ENCODE measurements at regions not wholly inside any gene's neighbourhood (a gene's known extent, or its start where the extent isn't known, plus 50 kb on each side); places are given as distances from the start of the nearest gene placed in this dataset.

DNA sequence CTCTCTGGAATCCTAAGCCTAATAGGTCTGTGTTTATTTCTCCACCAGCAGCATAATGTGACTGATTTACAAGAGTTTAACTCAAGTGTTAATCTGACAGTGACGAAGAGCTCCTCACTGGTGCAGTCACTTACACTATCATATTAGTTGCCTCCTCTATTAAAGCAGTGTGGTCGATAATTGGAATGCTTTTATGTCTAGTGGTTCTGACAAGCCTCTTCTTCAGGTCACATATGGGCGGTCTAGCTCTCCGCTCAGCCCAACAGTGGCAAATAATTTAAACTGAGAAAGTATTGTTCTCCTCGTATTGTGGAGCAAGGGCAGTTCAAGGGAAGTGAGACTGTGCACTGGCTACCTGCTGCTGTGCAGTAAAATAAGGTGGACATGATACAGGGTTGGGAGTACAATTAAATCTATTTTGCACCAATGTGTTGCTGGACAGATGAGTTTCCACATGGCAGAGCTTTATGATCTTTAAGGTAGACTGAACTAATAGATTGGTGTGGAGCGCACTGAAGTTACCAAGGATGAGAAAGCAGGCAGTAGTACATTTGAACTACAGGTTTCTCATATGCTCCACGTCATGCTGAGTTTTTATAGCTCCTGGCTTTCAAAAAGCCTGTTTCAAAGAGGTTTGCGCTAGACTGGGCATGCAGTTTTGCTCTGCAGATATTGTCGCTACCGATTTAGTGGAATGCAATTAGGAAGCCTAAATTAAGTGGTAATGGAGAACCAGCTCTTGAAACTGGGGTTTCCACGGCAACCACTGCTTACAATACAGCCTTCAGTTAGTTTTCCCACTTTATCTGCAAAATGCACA is 151.7 kb upstream of the POU3F3 start:
- DNase-seq (ENCODE audit: low spot score): no peak

GRCh38 chr2:104703669-104704068 is 150.2 kb upstream of the POU3F3 start:
- DNase-seq (ENCODE audit: low spot score): no peak

GRCh38 chr2:104704496-104705245 is 149.2 kb upstream of the POU3F3 start:
- DNase-seq (ENCODE audit: low spot score): no peak

GRCh38 chr2:104707056-104707455 is 146.9 kb upstream of the POU3F3 start:
- no peak for DNase-seq (ENCODE audit: low spot score)

- no peak for DNase-seq (ENCODE audit: low spot score)
Observed at GRCh38 chr2:104708967-104709366, 144.9 kb upstream of the POU3F3 start.

GRCh38 chr2:104716061-104716460 is 137.9 kb upstream of the POU3F3 start:
- DNase-seq (ENCODE audit: low spot score): no peak

DNA sequence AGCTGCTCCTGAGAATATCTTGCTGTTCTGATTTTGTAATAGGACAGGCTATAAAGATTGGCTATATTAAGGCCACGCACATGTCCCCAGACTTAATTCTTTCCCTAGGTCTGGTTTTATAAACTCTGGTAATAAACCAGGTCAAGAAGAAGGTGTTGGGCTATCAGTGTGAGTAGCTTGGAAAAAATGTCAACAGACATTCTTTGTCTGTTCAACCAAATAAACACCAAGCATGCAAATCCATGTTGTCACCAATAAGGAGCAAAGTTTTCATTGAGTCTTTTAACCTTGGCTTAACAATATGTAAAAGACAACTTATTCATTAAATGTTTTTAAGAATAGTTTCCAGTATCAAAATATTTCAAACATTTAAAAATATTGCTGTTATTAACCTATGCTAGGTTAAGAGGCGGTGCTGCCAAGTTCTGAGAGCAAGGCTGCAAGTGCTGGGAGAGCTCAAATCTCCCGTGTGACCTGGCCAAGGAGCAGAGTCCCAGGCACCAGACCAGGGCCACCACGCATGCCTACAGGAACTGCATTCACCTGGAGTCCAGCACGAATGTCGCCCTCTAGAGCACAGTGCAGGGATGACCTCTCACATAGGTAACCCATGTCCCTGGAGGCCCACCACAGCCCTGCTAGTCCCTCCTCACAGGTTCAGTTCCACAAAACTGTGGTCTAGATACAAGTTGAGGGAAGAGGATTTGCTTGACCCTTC is 120.5 kb upstream of the POU3F3 start:
- no peak for DNase-seq (ENCODE audit: low spot score)

DNA sequence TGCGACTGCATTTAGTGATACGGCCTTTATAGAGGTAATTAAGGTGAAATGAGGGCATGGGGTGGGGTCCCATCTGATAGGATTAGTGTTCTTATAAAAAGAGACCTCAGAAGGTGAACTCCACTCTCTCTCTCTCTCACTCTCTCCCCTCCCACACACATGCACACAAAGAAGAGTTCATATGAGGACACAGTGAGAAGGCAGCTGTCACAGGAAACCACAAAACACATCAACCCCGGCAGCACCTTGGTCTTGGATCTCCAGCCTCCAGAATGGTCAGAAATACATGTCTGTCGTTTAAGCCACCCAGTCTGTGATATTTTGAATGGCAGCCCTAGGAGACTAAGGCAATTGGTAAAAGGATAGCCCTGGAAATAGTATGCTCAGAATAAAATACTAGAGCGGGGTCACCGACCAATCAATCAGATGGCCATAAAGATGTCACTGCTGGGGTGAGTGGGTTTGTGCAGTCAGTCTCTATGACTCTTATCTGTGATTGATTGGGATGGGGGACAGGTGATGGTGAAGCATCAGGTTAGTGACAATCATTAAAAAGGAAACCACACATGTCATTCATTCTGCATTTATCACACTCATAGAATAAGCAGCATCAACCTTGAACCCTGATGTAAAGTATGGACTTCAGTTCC is 118.9 kb upstream of the POU3F3 start:
- DNase-seq (ENCODE audit: low spot score): no peak

DNA sequence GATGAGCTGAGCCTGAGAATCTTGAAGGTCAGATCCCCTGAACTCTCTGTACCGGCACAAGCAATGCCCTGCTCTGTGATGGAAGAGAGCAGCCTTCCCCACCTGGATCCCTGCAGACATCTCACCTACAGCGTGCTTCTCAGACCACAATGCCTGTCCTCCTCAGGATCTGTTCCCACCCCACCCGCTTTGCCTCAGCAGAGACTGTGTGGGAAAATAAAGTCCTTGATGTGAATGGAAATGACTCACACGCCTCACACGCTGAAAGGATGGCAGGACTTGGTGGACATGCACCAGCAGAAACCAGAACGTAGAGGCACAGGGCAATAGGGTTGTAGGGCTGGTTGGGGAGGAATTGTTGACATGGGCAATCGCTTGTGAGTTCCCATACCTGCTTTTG is 117.9 kb upstream of the POU3F3 start:
- no peak for DNase-seq (ENCODE audit: low spot score)

GRCh38 chr2:104741860-104742259 is 112.1 kb upstream of the POU3F3 start:
- DNase-seq (ENCODE audit: low spot score): no peak

- DNase-seq (ENCODE audit: low spot score): no peak
Observed at GRCh38 chr2:104744537-104744936, 109.4 kb upstream of the POU3F3 start.

- DNase-seq (ENCODE audit: low spot score): no peak
Observed at GRCh38 chr2:104745846-104746245, 108.1 kb upstream of the POU3F3 start.

- no peak for DNase-seq (ENCODE audit: low spot score)
Observed at GRCh38 chr2:104746299-104746698, 107.6 kb upstream of the POU3F3 start.

DNA sequence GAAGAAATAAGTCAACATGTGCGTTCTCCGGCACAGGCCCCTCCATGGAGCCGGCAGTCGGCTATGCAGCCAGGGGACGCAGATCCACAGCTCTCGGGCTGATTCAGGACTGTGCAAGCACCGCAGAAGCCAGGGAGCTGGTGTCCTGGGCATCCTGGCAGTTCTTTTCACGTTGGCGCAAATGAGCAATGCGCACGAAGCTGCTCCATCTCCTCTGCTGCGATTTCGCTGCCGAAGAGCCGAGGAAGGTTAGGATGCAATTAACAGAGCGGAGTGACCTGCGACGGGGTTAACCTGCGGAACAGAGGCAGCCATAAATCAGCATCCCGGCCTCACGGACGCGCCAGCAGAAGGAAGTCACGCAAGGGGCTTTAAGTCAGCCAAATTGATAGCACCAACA is 107.1 kb upstream of the POU3F3 start:
- no peak for DNase-seq (ENCODE audit: low spot score)

- DNase-seq (ENCODE audit: low spot score): no peak
Observed at GRCh38 chr2:104749856-104750460, 104.0 kb upstream of the POU3F3 start.

DNA sequence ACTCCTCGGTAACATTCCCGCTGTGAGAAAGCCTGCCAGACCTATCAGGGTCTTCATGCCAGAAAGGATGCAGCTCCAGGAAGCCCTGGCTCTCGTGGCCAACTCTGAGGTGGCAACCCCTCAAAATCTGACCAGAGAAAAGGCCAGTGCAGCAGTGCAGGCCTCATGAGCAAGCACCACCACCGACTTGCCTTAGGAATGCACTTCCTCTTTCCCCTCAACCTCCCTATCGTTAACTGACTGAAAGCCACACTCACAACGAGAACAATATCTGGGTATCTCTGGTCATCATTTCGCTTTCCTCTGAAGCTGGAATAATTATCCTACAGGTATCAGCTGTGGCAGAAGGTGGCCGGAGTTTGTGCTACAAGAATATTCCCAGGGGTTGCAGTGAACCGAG is 101.4 kb upstream of the POU3F3 start:
- DNase-seq (ENCODE audit: low spot score): no peak

DNA sequence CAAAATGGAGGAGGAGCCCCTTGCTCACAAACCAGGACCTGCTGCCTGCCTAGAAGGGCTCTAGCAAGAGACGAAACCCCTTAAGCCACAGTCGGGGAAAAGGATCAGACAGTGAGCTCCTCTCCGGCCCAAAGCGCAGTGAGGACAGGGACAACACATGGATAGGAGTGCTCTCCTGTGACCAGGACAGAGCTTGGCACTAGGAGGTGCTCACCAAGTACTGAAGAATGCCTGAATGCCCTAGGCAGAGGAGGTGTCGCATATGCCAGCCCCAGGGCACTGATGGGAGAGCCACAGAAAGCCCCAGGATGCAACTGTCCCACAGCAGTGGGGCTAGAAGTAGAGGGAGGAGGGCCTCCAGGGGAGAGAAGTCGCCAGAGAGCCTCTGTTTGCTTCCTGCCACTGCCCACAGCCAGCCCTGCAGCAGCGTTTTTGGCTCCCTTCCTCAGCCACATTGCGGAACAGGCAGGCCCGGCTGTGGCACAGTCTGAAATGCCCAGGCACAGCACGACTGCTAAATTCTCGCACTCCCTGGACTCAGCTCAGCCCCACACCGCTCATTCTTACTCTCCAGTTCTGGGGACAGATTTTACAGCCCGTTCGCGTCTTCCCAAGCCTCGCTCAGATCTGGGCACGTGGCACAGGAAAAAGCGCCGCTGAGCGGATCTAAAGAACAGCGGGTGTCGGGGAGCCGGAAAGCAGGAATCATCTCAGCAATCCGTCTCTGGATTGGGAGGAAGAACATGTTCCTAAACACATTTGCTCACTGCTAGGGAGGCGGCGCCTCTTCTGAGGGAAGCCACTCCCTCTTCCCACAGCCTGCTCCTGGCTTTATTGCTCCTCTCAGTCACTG is 98.7 kb upstream of the POU3F3 start:
- no peak for DNase-seq (ENCODE audit: low spot score)

DNA sequence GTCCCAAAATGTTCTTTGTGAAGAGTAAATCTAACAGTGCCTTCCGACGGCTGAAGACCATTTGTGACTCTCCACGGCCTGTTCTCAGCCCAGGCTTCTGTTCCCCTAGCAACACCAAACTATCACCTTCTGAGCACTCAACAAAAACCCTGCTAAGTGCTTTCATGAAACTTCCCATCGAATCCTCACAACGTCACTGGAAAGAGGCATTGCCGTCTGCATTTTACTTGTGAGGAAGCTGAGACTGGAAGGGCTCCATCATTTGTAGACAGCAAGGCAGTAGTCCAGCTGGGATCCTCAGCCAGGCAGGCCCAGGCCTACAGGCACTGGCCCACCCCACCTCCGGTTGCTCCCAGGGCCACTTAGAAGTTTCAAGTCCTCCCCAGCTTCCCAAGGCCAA is 97.8 kb upstream of the POU3F3 start:
- DNase-seq (ENCODE audit: low spot score): no peak

- DNase-seq (ENCODE audit: low spot score): no peak
Observed at GRCh38 chr2:104757056-104757455, 96.9 kb upstream of the POU3F3 start.

GRCh38 chr2:104758199-104758620 is 95.7 kb upstream of the POU3F3 start:
- DNase-seq (ENCODE audit: low spot score): no peak

DNA sequence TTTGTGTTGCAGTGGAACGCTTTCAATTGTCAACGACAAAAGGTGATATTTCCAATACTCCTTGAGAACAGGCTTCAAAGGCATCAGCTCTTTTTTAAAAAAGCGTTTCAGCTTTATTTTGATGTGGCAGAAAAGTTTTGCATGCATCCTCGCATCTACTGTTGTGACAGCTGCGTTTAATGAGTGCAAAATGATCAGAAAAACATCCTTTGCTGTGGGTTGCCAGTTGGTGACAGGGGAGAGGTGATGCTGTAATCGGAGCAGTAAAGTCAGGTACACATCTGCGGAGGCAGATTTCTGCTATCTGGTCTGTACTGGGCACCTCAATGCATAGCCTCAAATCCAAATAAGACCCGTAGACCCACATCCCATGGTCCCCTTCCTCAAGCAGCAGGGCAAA is 91.9 kb upstream of the POU3F3 start:
- no peak for DNase-seq (ENCODE audit: low spot score)

Data from kidney capillary endothelial cell (primary cell).